HG03095 (cell line): ENCODE measurements at regions not wholly inside any gene's neighbourhood (a gene's known extent, or its start where the extent isn't known, plus 50 kb on each side); places are given as distances from the start of the nearest gene placed in this dataset.
"Not testable (repeated sequence)": the region's sequence is repeated elsewhere in the genome, so short reads cannot be mapped to it uniquely, and the experiment has no call there.

Experiments
- ATAC-seq: cut with Tn5 transposase; IDR thresholded peaks from one replicate; pipeline ENCODE4 v1.9.1; 2021; ENCODE audit warnings: moderate library complexity; ENCODE audit not compliant: unreplicated experiment

DNA sequence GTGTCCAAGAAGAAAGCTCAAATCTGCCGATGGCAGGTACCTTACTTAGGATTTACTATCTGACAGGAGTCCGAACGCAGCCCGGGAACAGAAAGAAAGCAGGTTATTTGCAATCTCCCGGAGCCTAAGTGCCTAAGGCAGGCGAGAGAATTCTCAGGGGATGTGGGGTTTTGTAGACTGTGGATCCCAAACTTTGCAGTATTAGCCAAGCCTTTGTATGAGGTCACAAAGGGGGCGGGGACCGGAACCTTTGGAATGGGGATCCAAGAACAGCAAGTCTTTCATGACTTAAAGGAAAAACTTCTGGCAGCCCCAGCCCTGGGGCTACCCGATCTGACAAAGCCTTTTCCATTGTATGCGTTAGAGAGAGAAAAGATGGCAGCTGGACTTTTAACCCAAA is 80.6 kb upstream of the RUBCNL start:
- not testable (repeated sequence) for ATAC-seq

DNA sequence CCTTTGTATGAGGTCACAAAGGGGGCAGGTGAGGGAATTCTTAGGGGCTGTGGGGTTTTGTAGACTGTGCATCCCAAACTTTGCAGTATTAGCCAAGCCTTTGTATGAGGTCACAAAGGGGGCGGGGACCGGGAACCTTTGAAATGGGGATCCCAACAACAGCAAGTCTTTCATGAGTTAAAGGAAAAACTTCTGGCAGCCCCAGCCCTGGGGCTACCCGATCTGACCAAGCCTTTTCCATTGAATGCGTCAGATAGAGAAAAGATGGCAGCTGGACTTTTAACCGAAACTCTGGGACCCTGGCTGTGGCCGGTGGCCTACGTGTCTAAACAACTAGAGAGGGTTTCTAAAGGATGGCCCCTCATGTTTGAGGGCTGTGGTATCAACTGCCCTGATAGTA is 79.0 kb upstream of the RUBCNL start:
- ATAC-seq: not testable (repeated sequence)

DNA sequence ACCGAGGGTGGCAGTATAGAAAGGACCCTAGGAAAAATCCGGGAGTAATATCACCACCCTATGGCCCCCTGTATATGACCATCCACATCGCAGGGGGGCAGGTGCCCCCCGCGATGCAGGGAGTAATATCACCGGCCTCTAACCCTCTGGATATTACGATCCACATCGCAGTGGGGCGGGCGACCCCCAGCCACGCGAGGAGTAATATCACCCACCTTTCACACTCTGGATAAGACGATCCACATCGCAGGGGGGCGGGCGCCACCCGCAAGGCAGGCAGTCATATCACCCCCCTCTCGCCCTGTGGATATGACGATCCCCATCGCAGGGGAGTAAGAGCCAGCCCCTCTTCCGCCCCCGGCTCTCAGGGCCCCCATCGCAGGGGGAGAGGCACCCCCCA is 76.7 kb upstream of the RUBCNL start:
- ATAC-seq: no peak

DNA sequence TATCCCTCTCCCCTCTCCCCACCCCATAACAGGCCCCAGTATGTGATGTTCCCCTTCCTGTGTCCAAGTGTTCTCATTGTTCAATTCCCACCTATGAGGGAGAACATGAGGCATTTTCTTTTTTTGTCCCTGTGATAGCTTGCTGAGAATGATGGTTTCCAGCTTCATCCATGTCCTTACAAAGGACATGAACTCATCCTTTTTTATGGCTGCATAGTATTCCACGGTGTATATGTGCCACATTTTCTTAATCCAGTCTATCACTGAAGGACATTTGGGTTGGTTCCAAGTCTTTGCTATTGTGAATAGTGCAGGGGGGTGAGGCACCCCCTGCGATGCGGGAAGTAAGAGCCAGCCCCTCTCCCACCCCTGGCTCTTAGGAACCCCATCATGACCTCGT is 73.2 kb upstream of the RUBCNL start:
- ATAC-seq: not testable (repeated sequence)

GRCh38 chr13:46457255-46457654 is 70.2 kb upstream of the RUBCNL start:
- not testable (repeated sequence) for ATAC-seq

DNA sequence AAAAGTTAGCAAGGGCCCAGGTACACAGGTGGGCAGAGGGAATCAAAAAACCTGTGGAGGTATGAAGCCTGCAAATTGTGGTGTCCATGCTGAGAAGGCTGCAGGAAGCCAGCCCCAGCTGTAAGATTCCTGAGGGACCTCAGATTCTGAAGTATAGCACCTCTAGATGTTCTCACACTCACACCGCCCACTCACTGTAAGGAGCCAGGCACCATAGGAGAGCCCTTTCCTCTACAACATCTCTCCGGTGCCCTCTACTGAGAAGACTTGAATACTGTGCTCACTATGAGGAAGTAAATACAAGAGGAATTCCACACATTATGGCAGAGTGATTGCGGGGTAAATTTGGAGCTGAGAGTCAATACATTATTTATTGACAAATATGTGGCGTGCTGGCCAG is 68.9 kb upstream of the RUBCNL start:
- peak; percentile 95 for ATAC-seq

GRCh38 chr13:46451145-46451544 is 64.1 kb upstream of the RUBCNL start:
- not testable (repeated sequence) for ATAC-seq

- not testable (repeated sequence) for ATAC-seq
Measured at GRCh38 chr13:46449949-46450348, 62.9 kb upstream of the RUBCNL start.

GRCh38 chr13:46448148-46448547 is 61.1 kb upstream of the RUBCNL start:
- not testable (repeated sequence) for ATAC-seq

GRCh38 chr13:46437808-46438404 is 50.9 kb upstream of the RUBCNL start:
- ATAC-seq: not testable (repeated sequence)
